GM18861 (cell line): ENCODE measurements at regions not wholly inside any gene's neighbourhood (a gene's known extent, or its start where the extent isn't known, plus 50 kb on each side); places are given as distances from the start of the nearest gene placed in this dataset.

Experiments
- ATAC-seq: cut with Tn5 transposase; IDR thresholded peaks from one replicate; pipeline ENCODE4 v1.9.1; 2021; ENCODE audit not compliant: unreplicated experiment

GRCh38 chr11:19374151-19374569 lies 133.4 kb upstream of the E2F8 start:
- no peak for ATAC-seq

GRCh38 chr11:19372381-19372780 lies 131.6 kb upstream of the E2F8 start:
- ATAC-seq, result no peak

DNA sequence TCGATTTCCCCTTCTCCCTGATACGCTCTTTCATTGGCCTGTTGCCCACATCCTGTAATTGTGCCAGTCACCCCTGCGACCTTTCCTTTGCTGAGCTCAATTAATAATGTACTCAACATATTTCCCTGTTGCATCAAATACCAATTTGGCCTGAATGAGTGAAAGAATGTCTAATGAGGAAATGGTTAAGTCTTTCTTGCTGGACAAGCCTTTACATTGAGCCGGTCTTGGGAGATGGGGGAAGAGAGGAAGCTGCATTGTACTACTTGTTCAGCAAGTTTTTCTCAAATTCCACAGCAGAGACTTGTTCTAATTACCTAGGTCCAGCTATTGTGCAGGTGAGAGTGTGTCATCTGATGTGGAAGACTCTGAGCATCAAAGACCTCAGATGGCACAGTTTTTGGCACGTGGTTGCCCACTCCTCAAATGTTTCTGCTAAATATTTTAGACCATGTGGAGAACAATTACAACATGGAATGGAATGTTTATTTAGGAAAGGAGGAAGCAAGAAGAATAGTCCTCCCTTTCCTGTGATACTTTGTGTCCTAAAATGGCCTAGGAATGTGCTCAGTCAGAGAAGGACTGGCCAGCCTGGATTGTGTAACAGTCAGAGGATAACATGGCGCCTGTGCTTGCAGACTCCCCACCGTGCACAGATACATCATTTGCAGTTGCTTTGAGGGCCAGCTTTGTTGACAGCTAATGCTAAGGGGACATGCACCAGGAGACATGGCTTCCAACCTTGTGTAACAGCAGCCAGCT lies 129.5 kb upstream of the E2F8 start:
- no peak for ATAC-seq

GRCh38 chr11:19368726-19369375 lies 128.1 kb upstream of the E2F8 start:
- no peak for ATAC-seq

- ATAC-seq, result no peak
Measured at GRCh38 chr11:19366992-19367709, 126.4 kb upstream of the E2F8 start.

- no peak for ATAC-seq
Measured at GRCh38 chr11:19365743-19366410, 125.1 kb upstream of the E2F8 start.

GRCh38 chr11:19359221-19360000 lies 118.7 kb upstream of the E2F8 start:
- no peak for ATAC-seq

- ATAC-seq, result no peak
Measured at GRCh38 chr11:19357943-19358342, 117.2 kb upstream of the E2F8 start.

GRCh38 chr11:19355601-19356000 lies 114.9 kb upstream of the E2F8 start:
- no peak for ATAC-seq

GRCh38 chr11:19353287-19353850 lies 112.6 kb upstream of the E2F8 start:
- ATAC-seq, result no peak

GRCh38 chr11:19352771-19353160 lies 112.0 kb upstream of the E2F8 start:
- no peak for ATAC-seq

DNA sequence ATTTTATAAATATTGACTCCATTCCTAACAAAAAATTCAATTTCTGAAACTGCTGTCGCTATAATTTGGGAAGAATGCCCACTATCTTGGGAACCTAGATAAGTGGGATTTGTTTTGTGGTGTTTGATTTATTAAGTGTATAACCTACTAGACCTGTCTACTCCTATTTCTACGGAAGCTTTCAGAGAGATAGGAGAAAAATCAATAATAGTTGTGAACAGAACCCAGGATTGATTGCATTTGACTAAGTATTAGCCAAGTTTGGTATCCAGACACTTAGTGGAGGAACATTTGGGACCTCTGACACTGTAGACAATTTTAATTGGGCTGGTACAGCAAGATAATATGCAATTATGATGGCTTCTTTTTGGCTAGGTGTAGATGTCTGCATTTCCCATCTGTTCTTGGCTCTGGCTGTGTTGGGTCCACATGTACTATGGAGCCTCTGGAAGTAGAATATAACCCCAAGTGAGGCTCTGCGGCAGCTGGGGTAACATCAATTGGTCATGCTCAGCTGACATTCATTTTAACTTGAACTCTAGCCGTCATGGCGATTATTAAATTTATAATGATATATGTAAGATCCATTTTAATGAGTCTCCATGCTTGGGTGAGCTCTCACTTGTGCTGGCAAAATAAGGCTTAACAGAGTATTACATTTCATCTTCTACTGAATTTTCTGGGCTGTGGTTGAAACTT lies 111.5 kb upstream of the E2F8 start:
- ATAC-seq, result no peak

DNA sequence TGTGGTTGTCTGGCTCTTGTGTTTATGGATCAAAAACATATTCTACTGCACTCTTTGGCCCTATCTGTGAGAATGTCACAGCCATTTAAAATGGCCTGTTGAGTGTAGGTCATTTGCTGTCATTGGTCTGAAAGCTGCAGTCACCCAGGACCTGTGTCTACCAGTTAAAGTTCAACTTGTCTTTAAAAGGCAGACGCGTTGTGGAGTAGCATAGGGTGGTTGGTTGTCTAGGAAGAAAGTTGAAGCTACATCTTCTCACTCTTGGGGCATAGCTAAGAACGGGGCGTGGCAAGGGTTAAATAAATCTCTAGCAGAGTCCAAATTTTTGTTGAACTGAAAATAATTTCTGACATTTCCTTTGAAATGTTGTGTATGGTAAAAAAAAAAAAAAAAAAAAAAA lies 110.7 kb upstream of the E2F8 start:
- no peak for ATAC-seq

DNA sequence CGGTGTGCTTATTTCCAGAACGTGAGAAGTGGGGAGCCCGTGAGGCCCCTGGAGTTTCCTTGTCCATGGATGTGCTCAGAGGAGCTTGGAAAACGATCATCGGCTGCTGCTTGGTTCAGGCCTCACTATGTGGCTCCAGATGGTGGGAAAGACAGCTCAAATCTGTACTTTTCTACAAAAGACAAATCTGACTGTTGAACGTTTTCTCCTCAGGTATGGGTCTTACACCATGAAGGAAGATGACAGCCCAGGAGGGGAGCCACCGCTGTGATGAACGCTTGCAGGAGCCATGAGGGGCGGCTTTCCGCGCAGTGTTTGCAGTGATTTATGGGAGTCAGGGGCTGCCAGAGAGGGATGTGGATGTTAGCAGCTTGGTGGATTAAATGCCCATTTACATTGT lies 109.4 kb upstream of the E2F8 start:
- ATAC-seq, result no peak

DNA sequence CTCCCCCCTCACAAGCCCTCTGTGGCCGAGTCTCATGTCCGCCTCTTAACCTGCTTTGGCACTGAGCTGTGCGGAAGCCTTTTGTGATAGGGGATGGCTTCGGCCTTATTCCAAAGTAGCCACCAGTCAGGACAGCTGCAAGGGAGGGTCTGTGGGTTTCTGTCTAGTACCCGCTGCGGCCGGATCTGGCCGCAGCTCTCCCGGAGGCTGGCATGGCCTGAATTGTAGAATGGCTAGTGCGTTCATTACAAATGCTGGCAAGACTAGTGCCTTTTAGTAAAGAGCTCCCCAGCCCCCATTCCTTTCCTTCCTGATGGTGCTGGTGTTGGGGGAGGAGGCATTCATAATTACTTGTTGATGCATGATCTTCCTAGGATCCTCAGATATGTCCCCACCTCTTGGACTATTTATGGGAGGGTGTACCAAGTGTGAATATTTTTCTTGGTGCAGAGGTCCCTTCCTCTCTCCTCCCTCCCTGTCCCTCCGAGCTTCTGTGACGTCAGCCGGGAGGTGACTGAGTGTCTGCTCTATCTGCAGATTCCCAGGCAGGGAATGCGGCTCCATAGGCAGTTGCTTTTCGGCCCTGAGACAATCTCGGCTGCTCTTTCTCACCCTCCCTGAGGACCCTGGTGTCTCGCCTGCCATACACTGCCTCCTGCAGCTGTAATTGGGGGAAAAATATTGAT lies 108.7 kb upstream of the E2F8 start:
- ATAC-seq, result no peak

- no peak for ATAC-seq
Measured at GRCh38 chr11:19347911-19348310, 107.2 kb upstream of the E2F8 start.

GRCh38 chr11:19345848-19346681 lies 105.3 kb upstream of the E2F8 start:
- no peak for ATAC-seq

DNA sequence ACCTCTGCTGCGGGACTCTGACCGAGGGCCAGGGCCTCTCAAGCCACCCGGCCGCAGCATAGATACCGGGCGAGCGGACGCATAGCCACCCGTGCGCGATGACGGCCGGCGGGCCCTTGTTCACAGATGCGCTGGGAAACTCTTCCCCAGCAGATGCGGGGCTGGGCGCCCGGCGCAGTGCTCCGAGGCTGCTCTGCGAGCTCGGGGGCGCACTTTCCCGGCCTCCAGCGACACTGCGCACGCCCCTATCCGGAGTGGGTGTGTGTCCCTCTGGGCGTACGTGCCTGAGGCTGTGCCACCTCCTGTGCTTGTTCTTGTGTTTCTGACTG lies 104.7 kb upstream of the E2F8 start:
- no peak for ATAC-seq
